NK-92 treated with Interleukin-12 subunit alpha and Interleukin-12 subunit beta, amount 100 ng/mL, for 24 hours (cell line): ENCODE measurements at regions not wholly inside any gene's neighbourhood (a gene's known extent, or its start where the extent isn't known, plus 50 kb on each side); places are given as distances from the start of the nearest gene placed in this dataset.
"Not testable (repeated sequence)": the region's sequence is repeated elsewhere in the genome, so short reads cannot be mapped to it uniquely, and the experiment has no call there.

Experiments used
- DNase-seq: peaks from one replicate; lab custom pipeline; 2025; lab: John Stamatoyannopoulos, UW

- no peak for DNase-seq
Measured at GRCh38 chr7:106562711-106563366, 98.1 kb downstream of the CCDC71L start.

GRCh38 chr7:106561666-106562411, 99.1 kb downstream of the CCDC71L start:
- no peak for DNase-seq

- DNase-seq: no peak
Measured at GRCh38 chr7:106561151-106561550, 99.8 kb downstream of the CCDC71L start.

- DNase-seq: no peak
Measured at GRCh38 chr7:106560482-106560881, 100.5 kb downstream of the CCDC71L start.

GRCh38 chr7:106556244-106556643, 104.7 kb downstream of the CCDC71L start:
- DNase-seq: not testable (repeated sequence)

GRCh38 chr7:106554623-106555022, 106.3 kb downstream of the CCDC71L start:
- DNase-seq: not testable (repeated sequence)

- DNase-seq: no peak
Measured at GRCh38 chr7:106553446-106553836, 107.5 kb downstream of the CCDC71L start.

- DNase-seq: no peak
Measured at GRCh38 chr7:106552645-106553445, 108.1 kb downstream of the CCDC71L start.

GRCh38 chr7:106551936-106552335, 109.0 kb downstream of the CCDC71L start:
- no peak for DNase-seq

- DNase-seq: no peak
Measured at GRCh38 chr7:106548491-106548890, 112.5 kb downstream of the CCDC71L start.

GRCh38 chr7:106545275-106545674, 115.7 kb downstream of the CCDC71L start:
- DNase-seq: no peak

- no peak for DNase-seq
Measured at GRCh38 chr7:106543221-106543757, 117.7 kb downstream of the CCDC71L start.

- peak; percentile 22 for DNase-seq
Measured at GRCh38 chr7:106542550-106543220, 118.3 kb downstream of the CCDC71L start.

- DNase-seq: no peak
Measured at GRCh38 chr7:106538638-106539037, 122.3 kb downstream of the CCDC71L start.

- DNase-seq: no peak
Measured at GRCh38 chr7:106537119-106537518, 123.8 kb downstream of the CCDC71L start.

GRCh38 chr7:106536079-106536478, 124.9 kb downstream of the CCDC71L start:
- DNase-seq: no peak

- no peak for DNase-seq
Measured at GRCh38 chr7:106535234-106535932, 125.6 kb downstream of the CCDC71L start.

GRCh38 chr7:106534271-106534846, 126.6 kb downstream of the CCDC71L start:
- no peak for DNase-seq

- not testable (repeated sequence) for DNase-seq
Measured at GRCh38 chr7:106530183-106530582, 130.8 kb downstream of the CCDC71L start.

- DNase-seq: not testable (repeated sequence)
Measured at GRCh38 chr7:106526617-106527016, 134.3 kb downstream of the CCDC71L start.

- no peak for DNase-seq
Measured at GRCh38 chr7:106524690-106525059, 136.3 kb downstream of the CCDC71L start.
